ENCODE measurements at regions not wholly inside any gene's neighbourhood (a gene's known extent, or its start where the extent isn't known, plus 50 kb on each side); places are given as distances from the start of the nearest gene placed in this dataset.
"Not testable (repeated sequence)": the region's sequence is repeated elsewhere in the genome, so short reads cannot be mapped to it uniquely, and the experiment has no call there.

- no peaks in the 10 kb centered on the region; the same call in 1 of the 2 replicates for H3K27me3 ChIP-seq (ENCODE audit: control insufficient read depth, insufficient read depth, low read length)
- no peak overlapping the region for H3K9ac ChIP-seq (ENCODE audit: low read length)
- H3K36me3 ChIP-seq (ENCODE audit: control insufficient read depth, insufficient read depth, low read length) = no peaks in the 10 kb centered on the region
- no peaks in the 10 kb centered on the region for H3K4me1 ChIP-seq (ENCODE audit: control insufficient read depth, insufficient read depth, low read length)
- H3K27ac ChIP-seq (ENCODE audit: low read depth, low read length) = no peak overlapping the region
- no peak overlapping the region for H3K4me3 ChIP-seq (ENCODE audit: low read depth, low read length)
- H3K9me3 ChIP-seq (ENCODE audit: control insufficient read depth, insufficient read depth, low read depth, low read length) = peaks cover 94% of the 10 kb centered on the region
Observed at GRCh38 chr16:35792516-35793285, 2333.3 kb downstream of the TP53TG3F start.

GRCh38 chr16:35793601-35794000, 2334.2 kb downstream of the TP53TG3F start:
- Histone ChIP-seq H3K27me3 (ENCODE audit: control insufficient read depth, insufficient read depth, low read length) (no peaks in the 10 kb centered on the region; the same call in 1 of the 2 replicates), H3K36me3 (ENCODE audit: control insufficient read depth, insufficient read depth, low read length) (no peaks in the 10 kb centered on the region), H3K9ac (ENCODE audit: low read length) (no peak overlapping the region), H3K4me1 (ENCODE audit: control insufficient read depth, insufficient read depth, low read length) (peaks cover 3% of the 10 kb centered on the region; the same call in 1 of the 2 replicates), H3K9me3 (ENCODE audit: control insufficient read depth, insufficient read depth, low read depth, low read length) (peaks cover 94% of the 10 kb centered on the region), H3K27ac (ENCODE audit: low read depth, low read length) (no peak overlapping the region), H3K4me3 (ENCODE audit: low read depth, low read length) (no peak overlapping the region)

- Histone ChIP-seq H3K36me3 (ENCODE audit: control insufficient read depth, insufficient read depth, low read length) (no peaks in the 10 kb centered on the region), H3K4me1 (ENCODE audit: control insufficient read depth, insufficient read depth, low read length) (peaks cover 3% of the 10 kb centered on the region; the same call in 1 of the 2 replicates), H3K27me3 (ENCODE audit: control insufficient read depth, insufficient read depth, low read length) (no peaks in the 10 kb centered on the region; the same call in 1 of the 2 replicates), H3K9ac (ENCODE audit: low read length) (no peak overlapping the region), H3K4me3 (ENCODE audit: low read depth, low read length) (no peak overlapping the region), H3K27ac (ENCODE audit: low read depth, low read length) (no peak overlapping the region), H3K9me3 (ENCODE audit: control insufficient read depth, insufficient read depth, low read depth, low read length) (peaks cover 85% of the 10 kb centered on the region)
Observed at GRCh38 chr16:35794896-35795295, 2335.5 kb downstream of the TP53TG3F start.

GRCh38 chr16:35795361-35796029, 2336.1 kb downstream of the TP53TG3F start:
- H3K4me3 ChIP-seq (ENCODE audit: low read depth, low read length) = no peak overlapping the region
- no peaks in the 10 kb centered on the region; the same call in 1 of the 2 replicates for H3K27me3 ChIP-seq (ENCODE audit: control insufficient read depth, insufficient read depth, low read length)
- no peak overlapping the region for H3K27ac ChIP-seq (ENCODE audit: low read depth, low read length)
- no peak overlapping the region for H3K9ac ChIP-seq (ENCODE audit: low read length)
- H3K36me3 ChIP-seq (ENCODE audit: control insufficient read depth, insufficient read depth, low read length) = no peaks in the 10 kb centered on the region
- peaks cover 3% of the 10 kb centered on the region; the same call in 1 of the 2 replicates for H3K4me1 ChIP-seq (ENCODE audit: control insufficient read depth, insufficient read depth, low read length)
- peaks cover 84% of the 10 kb centered on the region for H3K9me3 ChIP-seq (ENCODE audit: control insufficient read depth, insufficient read depth, low read depth, low read length)

GRCh38 chr16:35797811-35798210, 2338.4 kb downstream of the TP53TG3F start:
- H3K9ac ChIP-seq (ENCODE audit: low read length) = peak overlapping the region; percentile 44
- no peaks in the 10 kb centered on the region for H3K27me3 ChIP-seq (ENCODE audit: control insufficient read depth, insufficient read depth, low read length)
- no peaks in the 10 kb centered on the region for H3K36me3 ChIP-seq (ENCODE audit: control insufficient read depth, insufficient read depth, low read length)
- peaks cover 3% of the 10 kb centered on the region; the same call in 1 of the 2 replicates for H3K4me1 ChIP-seq (ENCODE audit: control insufficient read depth, insufficient read depth, low read length)
- H3K9me3 ChIP-seq (ENCODE audit: control insufficient read depth, insufficient read depth, low read depth, low read length) = peaks cover 69% of the 10 kb centered on the region
- no peak overlapping the region for H3K4me3 ChIP-seq (ENCODE audit: low read depth, low read length)
- H3K27ac ChIP-seq (ENCODE audit: low read depth, low read length) = no peak overlapping the region

- no peak overlapping the region for H3K27ac ChIP-seq (ENCODE audit: low read depth, low read length)
- peak overlapping the region; percentile 44 for H3K9ac ChIP-seq (ENCODE audit: low read length)
- H3K27me3 ChIP-seq (ENCODE audit: control insufficient read depth, insufficient read depth, low read length) = no peaks in the 10 kb centered on the region
- H3K4me3 ChIP-seq (ENCODE audit: low read depth, low read length) = no peak overlapping the region; the same call in 1 of the 2 replicates
- H3K4me1 ChIP-seq (ENCODE audit: control insufficient read depth, insufficient read depth, low read length) = peaks cover 3% of the 10 kb centered on the region; the same call in 1 of the 2 replicates
- no peaks in the 10 kb centered on the region for H3K36me3 ChIP-seq (ENCODE audit: control insufficient read depth, insufficient read depth, low read length)
- peaks cover 57% of the 10 kb centered on the region for H3K9me3 ChIP-seq (ENCODE audit: control insufficient read depth, insufficient read depth, low read depth, low read length)
Observed at GRCh38 chr16:35798885-35799426, 2339.5 kb downstream of the TP53TG3F start.

- H3K36me3 ChIP-seq (ENCODE audit: control insufficient read depth, insufficient read depth, low read length); H3K4me1 ChIP-seq (ENCODE audit: control insufficient read depth, insufficient read depth, low read length); H3K9ac ChIP-seq (ENCODE audit: low read length); H3K4me3 ChIP-seq (ENCODE audit: low read depth, low read length); H3K27me3 ChIP-seq (ENCODE audit: control insufficient read depth, insufficient read depth, low read length); H3K27ac ChIP-seq (ENCODE audit: low read depth, low read length): not testable (repeated sequence)
- H3K9me3 ChIP-seq (ENCODE audit: control insufficient read depth, insufficient read depth, low read depth, low read length) = peaks cover 34% of the 10 kb centered on the region; the same call in 1 of the 2 replicates
Observed at GRCh38 chr16:35804465-35804864, 2345.1 kb downstream of the TP53TG3F start.

GRCh38 chr16:35823342-35823741, 2363.9 kb downstream of the TP53TG3F start:
- Histone ChIP-seq H3K27me3 (ENCODE audit: control insufficient read depth, insufficient read depth, low read length) (no peaks in the 10 kb centered on the region), H3K9ac (ENCODE audit: low read length) (no peak overlapping the region), H3K4me3 (ENCODE audit: low read depth, low read length) (no peak overlapping the region), H3K4me1 (ENCODE audit: control insufficient read depth, insufficient read depth, low read length) (no peaks in the 10 kb centered on the region), H3K27ac (ENCODE audit: low read depth, low read length) (no peak overlapping the region), H3K36me3 (ENCODE audit: control insufficient read depth, insufficient read depth, low read length) (no peaks in the 10 kb centered on the region), H3K9me3 (ENCODE audit: control insufficient read depth, insufficient read depth, low read depth, low read length) (peaks cover 23% of the 10 kb centered on the region)

GRCh38 chr16:35841632-35842031, 2382.2 kb downstream of the TP53TG3F start:
- H3K4me1 ChIP-seq (ENCODE audit: control insufficient read depth, insufficient read depth, low read length) = no peaks in the 10 kb centered on the region
- H3K4me3 ChIP-seq (ENCODE audit: low read depth, low read length) = no peak overlapping the region; the same call in 1 of the 2 replicates
- no peaks in the 10 kb centered on the region for H3K27me3 ChIP-seq (ENCODE audit: control insufficient read depth, insufficient read depth, low read length)
- no peak overlapping the region for H3K27ac ChIP-seq (ENCODE audit: low read depth, low read length)
- H3K9ac ChIP-seq (ENCODE audit: low read length) = no peak overlapping the region
- peaks cover 61% of the 10 kb centered on the region; the same call in 1 of the 2 replicates for H3K9me3 ChIP-seq (ENCODE audit: control insufficient read depth, insufficient read depth, low read depth, low read length)
- H3K36me3 ChIP-seq (ENCODE audit: control insufficient read depth, insufficient read depth, low read length) = no peaks in the 10 kb centered on the region

- Histone ChIP-seq H3K36me3 (ENCODE audit: control insufficient read depth, insufficient read depth, low read length) (no peaks in the 10 kb centered on the region), H3K4me3 (ENCODE audit: low read depth, low read length) (no peak overlapping the region), H3K9me3 (ENCODE audit: control insufficient read depth, insufficient read depth, low read depth, low read length) (peaks cover 38% of the 10 kb centered on the region), H3K4me1 (ENCODE audit: control insufficient read depth, insufficient read depth, low read length) (no peaks in the 10 kb centered on the region), H3K27me3 (ENCODE audit: control insufficient read depth, insufficient read depth, low read length) (no peaks in the 10 kb centered on the region), H3K27ac (ENCODE audit: low read depth, low read length) (no peak overlapping the region), H3K9ac (ENCODE audit: low read length) (no peak overlapping the region)
Observed at GRCh38 chr16:35862242-35862641, 2402.8 kb downstream of the TP53TG3F start.

- Histone ChIP-seq H3K27ac (ENCODE audit: low read depth, low read length) (no peak overlapping the region), H3K9me3 (ENCODE audit: control insufficient read depth, insufficient read depth, low read depth, low read length) (peaks cover 45% of the 10 kb centered on the region), H3K4me3 (ENCODE audit: low read depth, low read length) (no peak overlapping the region), H3K36me3 (ENCODE audit: control insufficient read depth, insufficient read depth, low read length) (no peaks in the 10 kb centered on the region), H3K9ac (ENCODE audit: low read length) (no peak overlapping the region), H3K4me1 (ENCODE audit: control insufficient read depth, insufficient read depth, low read length) (no peaks in the 10 kb centered on the region), H3K27me3 (ENCODE audit: control insufficient read depth, insufficient read depth, low read length) (no peaks in the 10 kb centered on the region)
Observed at GRCh38 chr16:35868630-35869029, 2409.2 kb downstream of the TP53TG3F start.

All from HUES6 (cell line).